NCI-H69 (cell line): ENCODE measurements at regions not wholly inside any gene's neighbourhood (a gene's known extent, or its start where the extent isn't known, plus 50 kb on each side); places are given as distances from the start of the nearest gene placed in this dataset.

ENCODE experiments used
- DNase-seq: peaks from one replicate; lab custom pipeline; 2025; lab: John Stamatoyannopoulos, UW

- no peak for DNase-seq
Measured at GRCh38 chr10:33735464-33735923, 401.0 kb upstream of the NRP1 start.

GRCh38 chr10:33734393-33735155, 400.1 kb upstream of the NRP1 start:
- DNase-seq: no peak

GRCh38 chr10:33733058-33733457, 398.6 kb upstream of the NRP1 start:
- DNase-seq: no peak

GRCh38 chr10:33732161-33732680, 397.8 kb upstream of the NRP1 start:
- DNase-seq: no peak

- DNase-seq: no peak
Measured at GRCh38 chr10:33731322-33731721, 396.9 kb upstream of the NRP1 start.

GRCh38 chr10:33725430-33725829, 391.0 kb upstream of the NRP1 start:
- DNase-seq: no peak

- DNase-seq: no peak
Measured at GRCh38 chr10:33723181-33723580, 388.7 kb upstream of the NRP1 start.

GRCh38 chr10:33722067-33722466, 387.6 kb upstream of the NRP1 start:
- no peak for DNase-seq

- no peak for DNase-seq
Measured at GRCh38 chr10:33721509-33721908, 387.0 kb upstream of the NRP1 start.

- DNase-seq: no peak
Measured at GRCh38 chr10:33720161-33720560, 385.7 kb upstream of the NRP1 start.

- no peak for DNase-seq
Measured at GRCh38 chr10:33719005-33719703, 384.7 kb upstream of the NRP1 start.

GRCh38 chr10:33716501-33717267, 382.2 kb upstream of the NRP1 start:
- DNase-seq: peak; percentile 2

GRCh38 chr10:33715303-33715975, 381.0 kb upstream of the NRP1 start:
- DNase-seq: peak; percentile 4

GRCh38 chr10:33712825-33713224, 378.4 kb upstream of the NRP1 start:
- DNase-seq: no peak

GRCh38 chr10:33710006-33710405, 375.5 kb upstream of the NRP1 start:
- DNase-seq: no peak

- DNase-seq: no peak
Measured at GRCh38 chr10:33709008-33709753, 374.7 kb upstream of the NRP1 start.

GRCh38 chr10:33708561-33708960, 374.1 kb upstream of the NRP1 start:
- no peak for DNase-seq

GRCh38 chr10:33706746-33707145, 372.3 kb upstream of the NRP1 start:
- no peak for DNase-seq

- DNase-seq: no peak
Measured at GRCh38 chr10:33706191-33706590, 371.7 kb upstream of the NRP1 start.

GRCh38 chr10:33704214-33704830, 369.9 kb upstream of the NRP1 start:
- no peak for DNase-seq
